GM12891 (cell line): ENCODE measurements at regions not wholly inside any gene's neighbourhood (a gene's known extent, or its start where the extent isn't known, plus 50 kb on each side); places are given as distances from the start of the nearest gene placed in this dataset.

Source experiments
- POLR2A ChIP-seq: IDR thresholded peaks from 2 replicates; pipeline ENCODE4 v1.6.1; 2011; ENCODE audit warnings: low read depth, low read length, control low read depth
- POLR2AphosphoS5 ChIP-seq: IDR thresholded peaks from 2 replicates; pipeline ENCODE4 v1.6.1; 2011; ENCODE audit warnings: low read depth, low read length, control low read depth
- SPI1 ChIP-seq: IDR thresholded peaks from 2 replicates; pipeline ENCODE4 v1.6.1; 2011; ENCODE audit warnings: low read depth, low read length, control low read depth
- TAF1 ChIP-seq: IDR thresholded peaks from 2 replicates; pipeline ENCODE4 v1.6.1; 2011; ENCODE audit warnings: low read depth, low read length, control low read depth

DNA sequence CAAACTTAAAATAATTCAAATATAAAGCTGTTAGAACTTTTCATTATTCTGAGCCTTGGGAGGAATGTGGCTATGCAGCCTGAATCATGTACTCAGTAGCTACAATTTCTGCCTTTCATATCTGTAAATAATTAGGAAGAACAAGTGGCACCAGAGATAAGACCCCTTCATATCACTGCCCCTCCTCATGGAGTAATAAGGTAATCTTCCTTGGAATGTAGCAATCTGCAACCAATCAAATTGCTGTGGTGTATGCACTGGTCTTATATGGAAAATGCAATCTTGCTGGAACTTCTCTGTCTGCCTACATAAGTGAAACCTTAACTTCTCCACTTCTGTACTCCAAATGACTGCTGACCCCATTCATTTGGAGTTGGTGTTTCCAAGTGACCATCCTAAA is 104.4 kb upstream of the VANGL1 start:
- TF ChIP-seq POLR2A (no peak), TAF1 (no peak), POLR2AphosphoS5 (no peak), SPI1 (no peak)
